Transverse colon (tissue), 4 donors: ENCODE measurements at regions not wholly inside any gene's neighbourhood (a gene's known extent, or its start where the extent isn't known, plus 50 kb on each side); places are given as distances from the start of the nearest gene placed in this dataset.

Experiments
- EP300 ChIP-seq: sonication (generic); formaldehyde crosslinking; IDR thresholded peaks from one replicate; pipeline ENCODE4 v1.6.1; 2017; ENCODE audit warnings: antibody characterized with exemption, low read depth
- POLR2A ChIP-seq: fragments of 450-650 bp; IDR thresholded peaks from one replicate; pipeline ENCODE4 v1.6.1; 2016; ENCODE audit warnings: antibody characterized with exemption, mild to moderate bottlenecking, moderate library complexity
- POLR2AphosphoS5 ChIP-seq, 3 donors: sonication (generic); formaldehyde crosslinking; IDR thresholded peaks; one replicate each; pipeline ENCODE4 v1.6.1; 2016; ENCODE audit warnings: antibody characterized with exemption in 3 of 3
- TF ChIP-seq, protein P1 (sequence below), 5 experiments: fragments of 200-600 bp in 3 of 5; fragments of 450-650 bp in 2 of 5; sonication (generic) in 3 of 5; IDR thresholded peaks; 1 replicate in 2 of 5; 2 replicates in 3 of 5; pipeline ENCODE4 v1.5.1; 2016 to 2017; ENCODE audit warnings: antibody characterized with exemption in 5 of 5, inconsistent platforms in 3 of 5, mild to moderate bottlenecking in 2 of 5, moderate library complexity in 1 of 5

DNA sequence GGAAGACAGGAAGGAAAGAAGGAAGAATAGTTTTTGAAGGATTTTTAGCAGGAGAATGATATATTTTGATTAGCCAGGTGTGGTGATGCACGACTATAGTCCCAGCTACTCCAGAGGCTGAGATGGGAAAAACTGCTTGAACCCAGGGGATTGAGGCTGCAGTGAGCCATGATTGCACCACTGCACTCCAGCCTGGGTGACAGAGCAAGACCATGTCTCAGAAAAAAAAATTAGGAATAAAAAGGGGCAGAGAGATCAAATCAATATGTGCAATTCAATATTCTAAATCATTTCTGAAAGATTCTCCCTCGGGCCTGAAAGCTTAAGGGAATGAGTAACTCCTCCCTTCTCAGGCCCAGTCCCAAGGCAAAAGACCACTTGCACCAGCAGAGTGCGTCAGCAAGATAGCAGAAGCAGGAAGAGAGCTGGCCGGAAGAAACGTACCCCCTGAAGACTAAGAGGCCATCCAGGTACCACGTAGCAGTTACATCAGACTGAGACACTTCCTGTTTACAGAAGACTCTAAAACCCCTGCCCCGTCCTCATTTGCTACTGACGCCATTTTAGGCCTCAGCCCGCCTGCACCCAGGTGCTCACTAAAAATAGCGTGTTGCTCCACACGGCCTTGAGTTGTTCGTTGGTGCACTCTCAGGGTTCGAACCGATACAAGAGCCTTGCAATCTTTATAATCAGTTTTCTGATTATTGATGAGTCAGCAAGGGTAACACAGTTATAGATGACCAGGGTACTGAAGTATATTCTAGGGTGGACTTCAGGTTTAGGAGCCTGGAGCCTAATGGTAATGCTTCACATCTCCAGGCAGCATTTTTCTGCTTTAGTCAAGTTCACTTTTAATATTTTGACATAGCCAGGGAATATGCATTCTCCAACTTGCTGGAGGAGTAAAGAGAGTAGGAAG, 57.7 kb upstream of the CSRP2 start:
- TF ChIP-seq, protein P1, sequence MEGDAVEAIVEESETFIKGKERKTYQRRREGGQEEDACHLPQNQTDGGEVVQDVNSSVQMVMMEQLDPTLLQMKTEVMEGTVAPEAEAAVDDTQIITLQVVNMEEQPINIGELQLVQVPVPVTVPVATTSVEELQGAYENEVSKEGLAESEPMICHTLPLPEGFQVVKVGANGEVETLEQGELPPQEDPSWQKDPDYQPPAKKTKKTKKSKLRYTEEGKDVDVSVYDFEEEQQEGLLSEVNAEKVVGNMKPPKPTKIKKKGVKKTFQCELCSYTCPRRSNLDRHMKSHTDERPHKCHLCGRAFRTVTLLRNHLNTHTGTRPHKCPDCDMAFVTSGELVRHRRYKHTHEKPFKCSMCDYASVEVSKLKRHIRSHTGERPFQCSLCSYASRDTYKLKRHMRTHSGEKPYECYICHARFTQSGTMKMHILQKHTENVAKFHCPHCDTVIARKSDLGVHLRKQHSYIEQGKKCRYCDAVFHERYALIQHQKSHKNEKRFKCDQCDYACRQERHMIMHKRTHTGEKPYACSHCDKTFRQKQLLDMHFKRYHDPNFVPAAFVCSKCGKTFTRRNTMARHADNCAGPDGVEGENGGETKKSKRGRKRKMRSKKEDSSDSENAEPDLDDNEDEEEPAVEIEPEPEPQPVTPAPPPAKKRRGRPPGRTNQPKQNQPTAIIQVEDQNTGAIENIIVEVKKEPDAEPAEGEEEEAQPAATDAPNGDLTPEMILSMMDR (IDR thresholded peaks at IDR 0.05), result no peak
- TF ChIP-seq POLR2A (no peak), POLR2AphosphoS5 (IDR thresholded peaks at IDR 0.05) (no peak), EP300 (no peak)
